ENCODE measurements at regions not wholly inside any gene's neighbourhood (a gene's known extent, or its start where the extent isn't known, plus 50 kb on each side); places are given as distances from the start of the nearest gene placed in this dataset.
"Not testable (repeated sequence)": the region's sequence is repeated elsewhere in the genome, so short reads cannot be mapped to it uniquely, and the experiment has no call there.

- CTCF ChIA-PET (ENCODE audit: low intra/inter-chr PET ratio): no interaction called here
These were observed 68.8 kb downstream of the OR5AK2 start for GRCh38 chr11:57057561-57057960.

GRCh38 chr11:57062957-57063356 is 74.2 kb downstream of the OR5AK2 start:
- H3K9me1 ChIP-seq (ENCODE audit: control insufficient read depth, insufficient read depth, low read length); DNase-seq (ENCODE audit: extremely low read depth in 1 of 4, low spot score in 3 of 4); H3K9me3 ChIP-seq (replicated peaks; ENCODE audit: control insufficient read depth, insufficient read depth, low read depth, low read length); H3K36me3 ChIP-seq (ENCODE audit: control insufficient read depth, insufficient read depth, low read length); H2AFZ ChIP-seq (ENCODE audit: low read depth, low read length); in situ Hi-C loops (cut with MboI); H3K4me1 ChIP-seq (replicated peaks in 1 of 2; ENCODE audit: control insufficient read depth in 2 of 2, insufficient read depth in 2 of 2, low read length in 2 of 2); H3K4me2 ChIP-seq (ENCODE audit: insufficient read depth, low read length); ATAC-seq; intact Hi-C loops (cut with micrococcal nuclease); H4K20me1 ChIP-seq (replicated peaks; ENCODE audit: control insufficient read depth, insufficient read depth, low read length); H3K4me3 ChIP-seq; BruUV-seq (replicated peaks); H3K9ac ChIP-seq (ENCODE audit: insufficient read depth in 1 of 2, low read depth in 2 of 2, low read length in 2 of 2); H3K27me3 ChIP-seq (ENCODE audit: control insufficient read depth in 2 of 2, insufficient read depth in 2 of 2, low read length in 2 of 2); FAIRE-seq; H3K79me2 ChIP-seq (ENCODE audit: control insufficient read depth, insufficient read depth, low read length); H3K27ac ChIP-seq (ENCODE audit: extremely low read depth, low read depth, low read length); POLR2A ChIA-PET; CTCF ChIA-PET (ENCODE audit: low intra/inter-chr PET ratio): not testable (repeated sequence)
- WGBS (ENCODE audit: insufficient coverage, low coverage, missing lambda C conversion rate): 0% methylated on average over 4 of the region's 7 CpGs

More at GRCh38 chr11:57057561-57057960, 68.8 kb downstream of the OR5AK2 start:
- Histone ChIP-seq H2AFZ (ENCODE audit: low read depth, low read length) (no peak overlapping the region), H3K4me3 (no peak overlapping the region), H3K9ac (ENCODE audit: insufficient read depth in 1 of 2, low read depth in 2 of 2, low read length in 2 of 2) (no peak overlapping the region), H3K27ac (ENCODE audit: extremely low read depth, low read depth, low read length) (no peak overlapping the region), H3K4me1 (replicated peaks in 1 of 2; ENCODE audit: control insufficient read depth in 2 of 2, insufficient read depth in 2 of 2, low read length in 2 of 2) (no peaks in the 10 kb centered on the region), H3K4me2 (ENCODE audit: insufficient read depth, low read length) (no peak overlapping the region), H3K9me1 (ENCODE audit: control insufficient read depth, insufficient read depth, low read length) (no peaks in the 10 kb centered on the region), H3K79me2 (ENCODE audit: control insufficient read depth, insufficient read depth, low read length) (no peaks in the 10 kb centered on the region), H4K20me1 (replicated peaks; ENCODE audit: control insufficient read depth, insufficient read depth, low read length) (no peaks in the 10 kb centered on the region), H3K9me3 (replicated peaks; ENCODE audit: control insufficient read depth, insufficient read depth, low read depth, low read length) (no peaks in the 10 kb centered on the region), H3K36me3 (ENCODE audit: control insufficient read depth, insufficient read depth, low read length) (no peaks in the 10 kb centered on the region), H3K27me3 (ENCODE audit: control insufficient read depth in 2 of 2, insufficient read depth in 2 of 2, low read length in 2 of 2) (no peaks in the 10 kb centered on the region)
- in situ Hi-C loops (cut with MboI): no loop called here
- DNase-seq (ENCODE audit: extremely low read depth in 1 of 4, low spot score in 3 of 4) (no peak), ATAC-seq (no peak), FAIRE-seq (no peak)
- intact Hi-C loops (cut with micrococcal nuclease): no loop called here
- no TSS peak for BruUV-seq (replicated peaks)
- TF ChIP-seq, protein P1, sequence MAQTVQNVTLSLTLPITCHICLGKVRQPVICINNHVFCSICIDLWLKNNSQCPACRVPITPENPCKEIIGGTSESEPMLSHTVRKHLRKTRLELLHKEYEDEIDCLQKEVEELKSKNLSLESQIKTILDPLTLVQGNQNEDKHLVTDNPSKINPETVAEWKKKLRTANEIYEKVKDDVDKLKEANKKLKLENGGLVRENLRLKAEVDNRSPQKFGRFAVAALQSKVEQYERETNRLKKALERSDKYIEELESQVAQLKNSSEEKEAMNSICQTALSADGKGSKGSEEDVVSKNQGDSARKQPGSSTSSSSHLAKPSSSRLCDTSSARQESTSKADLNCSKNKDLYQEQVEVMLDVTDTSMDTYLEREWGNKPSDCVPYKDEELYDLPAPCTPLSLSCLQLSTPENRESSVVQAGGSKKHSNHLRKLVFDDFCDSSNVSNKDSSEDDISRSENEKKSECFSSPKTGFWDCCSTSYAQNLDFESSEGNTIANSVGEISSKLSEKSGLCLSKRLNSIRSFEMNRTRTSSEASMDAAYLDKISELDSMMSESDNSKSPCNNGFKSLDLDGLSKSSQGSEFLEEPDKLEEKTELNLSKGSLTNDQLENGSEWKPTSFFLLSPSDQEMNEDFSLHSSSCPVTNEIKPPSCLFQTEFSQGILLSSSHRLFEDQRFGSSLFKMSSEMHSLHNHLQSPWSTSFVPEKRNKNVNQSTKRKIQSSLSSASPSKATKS (CRISPR knock-in tag; IDR thresholded peaks at IDR 0.05): no peak
- TF ChIP-seq SRSF1 (IDR thresholded peaks at IDR 0.05; ENCODE audit: low read depth, low read length) (no peak), ARHGAP35 (IDR thresholded peaks at IDR 0.05; ENCODE audit: partially characterized antibody) (no peak), ZBTB1 (CRISPR knock-in tag; IDR thresholded peaks at IDR 0.05; ENCODE audit: borderline replicate concordance, low read depth) (no peak), ZNF717 (CRISPR knock-in tag; IDR thresholded peaks at IDR 0.05) (no peak), ZBTB8A (IDR thresholded peaks at IDR 0.05; ENCODE audit: partially characterized antibody) (no peak), KDM2B (CRISPR knock-in tag; IDR thresholded peaks at IDR 0.05) (no peak), C11orf30 (IDR thresholded peaks at IDR 0.05; ENCODE audit: low read depth) (no peak), DPF2 (IDR thresholded peaks at IDR 0.05) (no peak), MAFF (IDR thresholded peaks at IDR 0.05; ENCODE audit: low read length) (no peak), LARP7 (IDR thresholded peaks at IDR 0.05) (no peak), GTF2F1 (IDR thresholded peaks at IDR 0.05; ENCODE audit: low read depth, low read length) (no peak), BRCA1 (IDR thresholded peaks at IDR 0.05) (no peak), BRCA1 (CRISPR knock-in tag; IDR thresholded peaks at IDR 0.05) (no peak), PCBP1 (IDR thresholded peaks at IDR 0.05; ENCODE audit: low read depth, low read length, poor library complexity, severe bottlenecking) (no peak), MCM3 (IDR thresholded peaks at IDR 0.05) (no peak), ARID2 (IDR thresholded peaks at IDR 0.05) (no peak)
- TF ChIP-seq, protein P2, sequence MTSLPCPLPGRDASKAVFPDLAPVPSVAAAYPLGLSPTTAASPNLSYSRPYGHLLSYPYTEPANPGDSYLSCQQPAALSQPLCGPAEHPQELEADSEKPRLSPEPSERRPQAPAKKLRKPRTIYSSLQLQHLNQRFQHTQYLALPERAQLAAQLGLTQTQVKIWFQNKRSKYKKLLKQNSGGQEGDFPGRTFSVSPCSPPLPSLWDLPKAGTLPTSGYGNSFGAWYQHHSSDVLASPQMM (CRISPR knock-in tag; IDR thresholded peaks at IDR 0.05): no peak
- TF ChIP-seq, protein P3, sequence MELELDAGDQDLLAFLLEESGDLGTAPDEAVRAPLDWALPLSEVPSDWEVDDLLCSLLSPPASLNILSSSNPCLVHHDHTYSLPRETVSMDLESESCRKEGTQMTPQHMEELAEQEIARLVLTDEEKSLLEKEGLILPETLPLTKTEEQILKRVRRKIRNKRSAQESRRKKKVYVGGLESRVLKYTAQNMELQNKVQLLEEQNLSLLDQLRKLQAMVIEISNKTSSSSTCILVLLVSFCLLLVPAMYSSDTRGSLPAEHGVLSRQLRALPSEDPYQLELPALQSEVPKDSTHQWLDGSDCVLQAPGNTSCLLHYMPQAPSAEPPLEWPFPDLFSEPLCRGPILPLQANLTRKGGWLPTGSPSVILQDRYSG (tag; conservative IDR thresholded peaks at IDR 0.05; ENCODE audit: low read depth): no peak
- POLR2A ChIA-PET: no interaction called here
